Panc1 (cell line): ENCODE measurements at regions not wholly inside any gene's neighbourhood (a gene's known extent, or its start where the extent isn't known, plus 50 kb on each side); places are given as distances from the start of the nearest gene placed in this dataset.

Experiments used
- ATAC-seq: fragments of 200-7000 bp; cut with Tn5 transposase; 2 replicates; pipeline ENCODE4 v1.9.1; 2020; ENCODE audit warnings: mild to moderate bottlenecking, moderate library complexity
- BruUV-seq: library from RNA; stranded (reverse); fragments of 400-500 nt; replicated peaks from 2 replicates; lab custom pipeline; 2021; lab: Mats Ljungman, UMichigan
- CTCF ChIA-PET: fragments of 300-600 bp; sonication (Branson Sonifier 250); formaldehyde crosslinking; loops from one replicate; lab custom pipeline; 2022; ENCODE audit warnings: antibody characterized with exemption; lab: Charles Lee
- POLR2A ChIA-PET: fragments of 300-600 bp; sonication (Branson Sonifier 250); formaldehyde crosslinking; loops from one replicate; lab custom pipeline; 2022; ENCODE audit warnings: antibody characterized with exemption; lab: Charles Lee
- DNase-seq: peaks from one replicate; pipeline ENCODE4 v3.0.0-alpha.2; 2010; ENCODE audit warnings: low read depth, low spot score
- H3K27ac ChIP-seq: 2 replicates; pipeline ENCODE4 v1.5.1; 2011; ENCODE audit warnings: mild to moderate bottlenecking, low read length, inconsistent platforms
- H3K27me3 ChIP-seq: fragments of 200-500 bp; sonication (Bioruptor generic); 2 replicates; pipeline ENCODE4 v1.6.0; 2014; ENCODE audit warnings: low read length, inconsistent platforms; ENCODE audit not compliant: control insufficient read depth, insufficient read depth
- H3K36me3 ChIP-seq: fragments of 200-500 bp; sonication (Bioruptor generic); 2 replicates; pipeline ENCODE4 v1.5.1; 2014; ENCODE audit warnings: inconsistent platforms, mild to moderate bottlenecking, low read length, moderate library complexity; ENCODE audit not compliant: control insufficient read depth, insufficient read depth
- H3K4me1 ChIP-seq: 2 replicates; pipeline ENCODE4 v1.5.1; 2011; ENCODE audit warnings: inconsistent platforms, mild to moderate bottlenecking, low read length, moderate library complexity; ENCODE audit not compliant: control insufficient read depth, insufficient read depth
- H3K4me3 ChIP-seq, 2 experiments: 2 replicates each; pipeline ENCODE4 v1.5.1; 2011 to 2012; ENCODE audit warnings: low read depth in 2 of 2, low read length in 2 of 2, mild to moderate bottlenecking in 2 of 2, inconsistent platforms in 1 of 2, moderate library complexity in 1 of 2
- H3K9me3 ChIP-seq: fragments of 200-500 bp; sonication (Bioruptor generic); 2 replicates; pipeline ENCODE4 v1.5.1; 2014; ENCODE audit warnings: low read depth, mild to moderate bottlenecking, inconsistent platforms, low read length, moderate library complexity; ENCODE audit not compliant: control insufficient read depth, insufficient read depth
- POLR2AphosphoS5 ChIP-seq: IDR thresholded peaks from 2 replicates; pipeline ENCODE4 v1.6.1; 2012; ENCODE audit warnings: mild to moderate bottlenecking, low read depth, low read length, moderate library complexity
- SIN3A ChIP-seq: IDR thresholded peaks from 2 replicates; pipeline ENCODE4 v1.6.1; 2012; ENCODE audit warnings: low read depth, mild to moderate bottlenecking, low read length, moderate library complexity, borderline replicate concordance; ENCODE audit not compliant: insufficient read depth
- TCF7L2 ChIP-seq: IDR thresholded peaks from 2 replicates; pipeline ENCODE4 v1.6.1; 2011; ENCODE audit warnings: mild to moderate bottlenecking, low read depth, low read length, inconsistent platforms
- in situ Hi-C: cut with HindIII; loops from 2 replicates; pipeline ENCODE4 v1.10.0; 2016; ENCODE audit warnings: low sequenced_read_pairs, low pct_unique_long_range_greater_than_20kb
- intact Hi-C: fragments of 100-400 bp; cut with micrococcal nuclease; formaldehyde crosslinking; loops from one replicate; pipeline ENCODE4 v1.10.0; 2022; ENCODE audit not compliant: unreplicated experiment
- TF ChIP-seq, protein P1 (sequence below): fragments of 450-650 bp; IDR thresholded peaks from 2 replicates; pipeline ENCODE4 v1.5.1; 2017; ENCODE audit warnings: mild to moderate bottlenecking
- TF ChIP-seq, protein P2 (sequence below), 2 experiments: IDR thresholded peaks; 2 replicates each; pipeline ENCODE4 v1.6.1; 2011 to 2012; ENCODE audit warnings: low read depth in 2 of 2, control low read depth in 1 of 2, low read length in 1 of 2, mild to moderate bottlenecking in 1 of 2, moderate library complexity in 1 of 2; ENCODE audit not compliant: insufficient read depth in 1 of 2

DNA sequence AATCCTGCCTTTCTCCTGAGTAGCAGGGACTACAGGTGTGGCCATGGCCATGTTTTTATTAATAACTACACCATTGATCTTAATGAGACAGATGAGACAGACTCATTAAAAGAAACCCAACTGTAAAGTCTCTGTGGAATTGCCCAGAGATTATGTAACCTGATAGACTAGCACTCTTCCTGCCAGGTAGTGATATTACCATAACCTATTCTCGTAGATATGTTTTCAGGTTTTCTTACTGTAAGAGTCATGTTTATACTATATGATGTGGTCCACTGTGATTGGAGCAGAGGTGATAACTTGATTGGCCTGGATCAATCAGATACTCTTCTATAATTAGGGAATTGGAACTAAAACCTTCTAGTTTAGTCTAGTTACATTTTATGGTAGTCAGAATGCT is 93.7 kb downstream of the NFKBIZ start:
- intact Hi-C loops, result no loop called here
- ATAC-seq, result no peak
- Histone ChIP-seq H3K9me3 (no peaks in the 10 kb centered on the region), H3K4me1 (no peaks in the 10 kb centered on the region), H3K27me3 (no peaks in the 10 kb centered on the region), H3K27ac (no peak overlapping the region), H3K4me3 (no peak overlapping the region), H3K36me3 (no peaks in the 10 kb centered on the region)
- DNase-seq, result no peak
- in situ Hi-C loops, result no loop called here
- no TSS peak for BruUV-seq
- ChIA-PET CTCF (no interaction called here), POLR2A (no interaction called here)
- TF ChIP-seq TCF7L2, result no peak
- TF ChIP-seq SIN3A, result no peak
- TF ChIP-seq, protein P1, sequence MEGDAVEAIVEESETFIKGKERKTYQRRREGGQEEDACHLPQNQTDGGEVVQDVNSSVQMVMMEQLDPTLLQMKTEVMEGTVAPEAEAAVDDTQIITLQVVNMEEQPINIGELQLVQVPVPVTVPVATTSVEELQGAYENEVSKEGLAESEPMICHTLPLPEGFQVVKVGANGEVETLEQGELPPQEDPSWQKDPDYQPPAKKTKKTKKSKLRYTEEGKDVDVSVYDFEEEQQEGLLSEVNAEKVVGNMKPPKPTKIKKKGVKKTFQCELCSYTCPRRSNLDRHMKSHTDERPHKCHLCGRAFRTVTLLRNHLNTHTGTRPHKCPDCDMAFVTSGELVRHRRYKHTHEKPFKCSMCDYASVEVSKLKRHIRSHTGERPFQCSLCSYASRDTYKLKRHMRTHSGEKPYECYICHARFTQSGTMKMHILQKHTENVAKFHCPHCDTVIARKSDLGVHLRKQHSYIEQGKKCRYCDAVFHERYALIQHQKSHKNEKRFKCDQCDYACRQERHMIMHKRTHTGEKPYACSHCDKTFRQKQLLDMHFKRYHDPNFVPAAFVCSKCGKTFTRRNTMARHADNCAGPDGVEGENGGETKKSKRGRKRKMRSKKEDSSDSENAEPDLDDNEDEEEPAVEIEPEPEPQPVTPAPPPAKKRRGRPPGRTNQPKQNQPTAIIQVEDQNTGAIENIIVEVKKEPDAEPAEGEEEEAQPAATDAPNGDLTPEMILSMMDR, result no peak
- no peak for TF ChIP-seq POLR2AphosphoS5
- TF ChIP-seq, protein P2, sequence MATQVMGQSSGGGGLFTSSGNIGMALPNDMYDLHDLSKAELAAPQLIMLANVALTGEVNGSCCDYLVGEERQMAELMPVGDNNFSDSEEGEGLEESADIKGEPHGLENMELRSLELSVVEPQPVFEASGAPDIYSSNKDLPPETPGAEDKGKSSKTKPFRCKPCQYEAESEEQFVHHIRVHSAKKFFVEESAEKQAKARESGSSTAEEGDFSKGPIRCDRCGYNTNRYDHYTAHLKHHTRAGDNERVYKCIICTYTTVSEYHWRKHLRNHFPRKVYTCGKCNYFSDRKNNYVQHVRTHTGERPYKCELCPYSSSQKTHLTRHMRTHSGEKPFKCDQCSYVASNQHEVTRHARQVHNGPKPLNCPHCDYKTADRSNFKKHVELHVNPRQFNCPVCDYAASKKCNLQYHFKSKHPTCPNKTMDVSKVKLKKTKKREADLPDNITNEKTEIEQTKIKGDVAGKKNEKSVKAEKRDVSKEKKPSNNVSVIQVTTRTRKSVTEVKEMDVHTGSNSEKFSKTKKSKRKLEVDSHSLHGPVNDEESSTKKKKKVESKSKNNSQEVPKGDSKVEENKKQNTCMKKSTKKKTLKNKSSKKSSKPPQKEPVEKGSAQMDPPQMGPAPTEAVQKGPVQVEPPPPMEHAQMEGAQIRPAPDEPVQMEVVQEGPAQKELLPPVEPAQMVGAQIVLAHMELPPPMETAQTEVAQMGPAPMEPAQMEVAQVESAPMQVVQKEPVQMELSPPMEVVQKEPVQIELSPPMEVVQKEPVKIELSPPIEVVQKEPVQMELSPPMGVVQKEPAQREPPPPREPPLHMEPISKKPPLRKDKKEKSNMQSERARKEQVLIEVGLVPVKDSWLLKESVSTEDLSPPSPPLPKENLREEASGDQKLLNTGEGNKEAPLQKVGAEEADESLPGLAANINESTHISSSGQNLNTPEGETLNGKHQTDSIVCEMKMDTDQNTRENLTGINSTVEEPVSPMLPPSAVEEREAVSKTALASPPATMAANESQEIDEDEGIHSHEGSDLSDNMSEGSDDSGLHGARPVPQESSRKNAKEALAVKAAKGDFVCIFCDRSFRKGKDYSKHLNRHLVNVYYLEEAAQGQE (IDR thresholded peaks at IDR 0.05; ENCODE audit: insufficient read depth in 1 of 2, low read depth in 2 of 2, low read length in 1 of 2), result no peak

DNA sequence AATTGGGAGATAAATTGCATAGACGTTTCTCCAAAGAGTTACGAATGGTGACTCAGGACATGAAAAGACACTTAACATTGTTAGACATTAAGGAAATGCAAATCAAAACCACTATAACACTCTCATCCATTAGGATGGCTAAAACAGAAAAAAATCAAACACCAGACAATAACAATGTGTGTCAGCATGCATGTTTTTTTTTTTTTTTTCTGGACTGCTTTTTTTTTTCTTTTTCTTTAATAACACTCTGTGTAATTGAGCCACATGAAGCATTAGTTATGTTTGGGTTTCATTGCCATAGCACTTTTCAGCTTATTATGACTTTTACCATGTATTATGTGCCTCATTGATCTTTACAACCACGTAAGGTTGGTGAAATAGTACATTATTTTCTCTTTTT is 95.0 kb downstream of the NFKBIZ start:
- H3K36me3 ChIP-seq, result no peaks in the 10 kb centered on the region
- no peak overlapping the region for H3K27ac ChIP-seq
- BruUV-seq, result no TSS peak
- no peak for DNase-seq
- no peaks in the 10 kb centered on the region for H3K27me3 ChIP-seq
- intact Hi-C loops, result no loop called here
- no peak overlapping the region for H3K4me3 ChIP-seq
- ATAC-seq, result no peak
- CTCF ChIA-PET, result interaction anchor here (0.6 kb wide), 1 partner anchor 237 kb away, joined by 15 read pairs; no protein-coding TSS in a partner anchor
- no peaks in the 10 kb centered on the region for H3K9me3 ChIP-seq
- no peaks in the 10 kb centered on the region for H3K4me1 ChIP-seq
- POLR2A ChIA-PET, result no interaction called here
- TF ChIP-seq TCF7L2, result no peak
- no peak for TF ChIP-seq POLR2AphosphoS5
- TF ChIP-seq SIN3A, result no peak
- TF ChIP-seq, protein P2 (IDR thresholded peaks at IDR 0.05; ENCODE audit: insufficient read depth in 1 of 2, low read depth in 2 of 2, low read length in 1 of 2), result no peak
- TF ChIP-seq, protein P1, result no peak
- in situ Hi-C loops, result no loop called here
